Loucy (cell line): ENCODE measurements at regions not wholly inside any gene's neighbourhood (a gene's known extent, or its start where the extent isn't known, plus 50 kb on each side); places are given as distances from the start of the nearest gene placed in this dataset.

ENCODE experiments used
- H2AFZ ChIP-seq: fragments of 200-600 bp; sonication (generic); 2 replicates; pipeline ENCODE4 v1.6.0; 2016; ENCODE audit warnings: antibody characterized with exemption, mild to moderate bottlenecking, low read length, moderate library complexity
- H3F3A ChIP-seq: fragments of 200-600 bp; 2 replicates; pipeline ENCODE4 v1.6.0; 2016; ENCODE audit warnings: antibody characterized with exemption, low read depth, mild to moderate bottlenecking
- H3K27me3 ChIP-seq: fragments of 200-600 bp; sonication (generic); 2 replicates; pipeline ENCODE4 v1.6.1; 2014; ENCODE audit warnings: low read length, mild to moderate bottlenecking; ENCODE audit not compliant: insufficient read depth, poor library complexity, severe bottlenecking
- H3K36me3 ChIP-seq: fragments of 200-600 bp; sonication (generic); 2 replicates; pipeline ENCODE4 v1.6.1; 2016; ENCODE audit warnings: low read length; ENCODE audit not compliant: insufficient read depth
- H3K4me1 ChIP-seq: fragments of 200-600 bp; sonication (generic); 2 replicates; pipeline ENCODE4 v1.5.1; 2014; ENCODE audit warnings: low read length, mild to moderate bottlenecking; ENCODE audit not compliant: insufficient read depth, poor library complexity, severe bottlenecking
- H3K4me2 ChIP-seq: fragments of 200-600 bp; sonication (generic); 2 replicates; pipeline ENCODE4 v1.6.0; 2014; ENCODE audit warnings: antibody characterized with exemption, low read length, low read depth, mild to moderate bottlenecking; ENCODE audit not compliant: poor library complexity, severe bottlenecking
- H3K4me3 ChIP-seq: fragments of 200-600 bp; sonication (generic); 2 replicates; pipeline ENCODE4 v1.5.1; 2014; ENCODE audit warnings: low read length, mild to moderate bottlenecking, mixed read lengths; ENCODE audit not compliant: poor library complexity, severe bottlenecking
- H3K79me2 ChIP-seq: fragments of 200-600 bp; sonication (generic); 2 replicates; pipeline ENCODE4 v1.6.1; 2014; ENCODE audit warnings: low read length; ENCODE audit not compliant: insufficient read depth
- H3K9ac ChIP-seq: fragments of 200-600 bp; sonication (generic); 2 replicates; pipeline ENCODE4 v1.6.0; 2014; ENCODE audit warnings: mild to moderate bottlenecking, low read depth, low read length, moderate library complexity; ENCODE audit not compliant: poor library complexity, severe bottlenecking
- H3K9me2 ChIP-seq: fragments of 200-600 bp; sonication (generic); replicated peaks from 2 replicates; pipeline ENCODE4 v1.6.1; 2016; ENCODE audit warnings: low read depth, low read length, mixed read lengths
- H3K9me3 ChIP-seq: fragments of 200-600 bp; sonication (generic); 2 replicates; pipeline ENCODE4 v1.6.1; 2014; ENCODE audit warnings: mild to moderate bottlenecking, antibody characterized with exemption, low read length, low read depth; ENCODE audit not compliant: insufficient read depth
- H4K20me1 ChIP-seq: fragments of 200-600 bp; sonication (generic); 2 replicates; pipeline ENCODE4 v1.6.0; 2014; ENCODE audit warnings: antibody characterized with exemption, low read length, mild to moderate bottlenecking; ENCODE audit not compliant: insufficient read depth, poor library complexity, severe bottlenecking
- EZH2phosphoT487 ChIP-seq: fragments of 200-600 bp; IDR thresholded peaks from 2 replicates; pipeline ENCODE4 v1.6.1; 2018; ENCODE audit warnings: antibody characterized with exemption, mild to moderate bottlenecking, moderate library complexity, borderline replicate concordance
- TF ChIP-seq, protein P1 (sequence below): fragments of 200-600 bp; sonication (generic); conservative IDR thresholded peaks from 2 replicates; pipeline ENCODE4 v1.5.1; 2014; ENCODE audit warnings: mild to moderate bottlenecking, antibody characterized with exemption, low read length

DNA sequence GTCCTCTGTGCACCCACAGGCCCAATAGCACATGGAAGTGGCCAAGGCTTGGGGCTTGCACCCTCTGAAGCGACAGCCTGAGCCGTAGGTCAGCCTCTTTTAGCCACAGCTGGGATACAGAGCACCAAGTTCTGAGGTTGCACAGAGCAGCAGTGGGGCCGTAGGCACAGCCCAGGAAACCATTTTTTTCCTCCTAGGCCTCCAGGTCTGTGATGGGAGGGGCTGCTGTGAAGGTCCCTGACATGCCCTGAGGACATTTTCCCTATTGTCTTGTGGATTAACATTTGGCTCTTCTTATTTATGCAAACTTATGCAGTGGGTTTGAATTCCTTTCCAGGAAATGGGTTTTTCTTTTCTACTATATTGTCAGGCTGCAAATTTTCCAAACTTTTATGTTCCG lies 878.7 kb upstream of the MAN1A1 start:
- Histone ChIP-seq H3K27me3 (no peaks in the 10 kb centered on the region), H3K9ac (no peak overlapping the region), H2AFZ (no peak overlapping the region), H3K4me3 (no peak overlapping the region), H3K4me2 (no peak overlapping the region), H3K9me3 (no peaks in the 10 kb centered on the region), H3K36me3 (no peaks in the 10 kb centered on the region), H3K9me2 (no peaks in the 10 kb centered on the region), H4K20me1 (no peaks in the 10 kb centered on the region), H3K4me1 (no peaks in the 10 kb centered on the region), H3F3A (no peaks in the 10 kb centered on the region), H3K79me2 (no peaks in the 10 kb centered on the region)
- no peak for TF ChIP-seq EZH2phosphoT487
- TF ChIP-seq, protein P1, sequence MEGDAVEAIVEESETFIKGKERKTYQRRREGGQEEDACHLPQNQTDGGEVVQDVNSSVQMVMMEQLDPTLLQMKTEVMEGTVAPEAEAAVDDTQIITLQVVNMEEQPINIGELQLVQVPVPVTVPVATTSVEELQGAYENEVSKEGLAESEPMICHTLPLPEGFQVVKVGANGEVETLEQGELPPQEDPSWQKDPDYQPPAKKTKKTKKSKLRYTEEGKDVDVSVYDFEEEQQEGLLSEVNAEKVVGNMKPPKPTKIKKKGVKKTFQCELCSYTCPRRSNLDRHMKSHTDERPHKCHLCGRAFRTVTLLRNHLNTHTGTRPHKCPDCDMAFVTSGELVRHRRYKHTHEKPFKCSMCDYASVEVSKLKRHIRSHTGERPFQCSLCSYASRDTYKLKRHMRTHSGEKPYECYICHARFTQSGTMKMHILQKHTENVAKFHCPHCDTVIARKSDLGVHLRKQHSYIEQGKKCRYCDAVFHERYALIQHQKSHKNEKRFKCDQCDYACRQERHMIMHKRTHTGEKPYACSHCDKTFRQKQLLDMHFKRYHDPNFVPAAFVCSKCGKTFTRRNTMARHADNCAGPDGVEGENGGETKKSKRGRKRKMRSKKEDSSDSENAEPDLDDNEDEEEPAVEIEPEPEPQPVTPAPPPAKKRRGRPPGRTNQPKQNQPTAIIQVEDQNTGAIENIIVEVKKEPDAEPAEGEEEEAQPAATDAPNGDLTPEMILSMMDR = no peak

- H3K4me3 ChIP-seq = no peak overlapping the region
- no peaks in the 10 kb centered on the region for H3K27me3 ChIP-seq
- no peaks in the 10 kb centered on the region for H4K20me1 ChIP-seq
- no peaks in the 10 kb centered on the region for H3K9me2 ChIP-seq
- no peak for TF ChIP-seq EZH2phosphoT487
- TF ChIP-seq, protein P1 = no peak
- no peaks in the 10 kb centered on the region for H3K4me1 ChIP-seq
- H3K9me3 ChIP-seq = no peaks in the 10 kb centered on the region
- no peak overlapping the region for H3K9ac ChIP-seq
- H3K79me2 ChIP-seq = no peaks in the 10 kb centered on the region
- no peak overlapping the region for H3K4me2 ChIP-seq
- H3K36me3 ChIP-seq = no peaks in the 10 kb centered on the region
- no peaks in the 10 kb centered on the region for H3F3A ChIP-seq
- H2AFZ ChIP-seq = no peak overlapping the region
Observed at GRCh38 chr6:120219339-120219738, 869.8 kb upstream of the MAN1A1 start.

GRCh38 chr6:120214088-120214499 lies 864.5 kb upstream of the MAN1A1 start:
- H3F3A ChIP-seq = no peaks in the 10 kb centered on the region
- no peaks in the 10 kb centered on the region for H3K27me3 ChIP-seq
- H3K4me3 ChIP-seq = no peak overlapping the region
- no peak overlapping the region for H3K4me2 ChIP-seq
- no peaks in the 10 kb centered on the region for H3K9me2 ChIP-seq
- no peaks in the 10 kb centered on the region for H3K9me3 ChIP-seq
- TF ChIP-seq, protein P1 = no peak
- TF ChIP-seq EZH2phosphoT487 = no peak
- H3K36me3 ChIP-seq = no peaks in the 10 kb centered on the region
- H3K4me1 ChIP-seq = no peaks in the 10 kb centered on the region
- no peak overlapping the region for H3K9ac ChIP-seq
- no peak overlapping the region for H2AFZ ChIP-seq
- no peaks in the 10 kb centered on the region for H4K20me1 ChIP-seq
- H3K79me2 ChIP-seq = no peaks in the 10 kb centered on the region
